ENCODE measurements at regions not wholly inside any gene's neighbourhood (a gene's known extent, or its start where the extent isn't known, plus 50 kb on each side); places are given as distances from the start of the nearest gene placed in this dataset.

DNA sequence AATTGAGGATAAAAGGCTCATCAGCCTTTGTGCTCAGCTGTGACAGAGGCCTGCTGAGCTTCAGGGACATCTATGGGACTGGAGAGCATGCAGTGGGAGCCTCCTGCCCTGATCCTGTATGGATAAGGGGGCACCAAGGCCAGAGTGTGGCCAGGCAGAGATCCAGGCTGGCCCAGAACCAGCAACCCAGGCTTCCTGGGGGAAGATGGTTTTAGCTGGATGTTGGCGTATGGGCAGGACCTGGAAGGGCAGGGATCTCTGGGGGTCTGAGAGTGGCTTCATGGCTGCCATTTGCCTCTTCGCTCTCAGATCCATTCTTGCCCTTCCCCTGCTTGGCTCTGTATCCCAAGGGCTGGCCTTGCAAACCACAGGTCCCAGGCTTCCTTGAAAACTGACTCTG lies 169.9 kb downstream of the MACROH2A1 start:
- TF ChIP-seq EZH2 (IDR thresholded peaks at IDR 0.05; ENCODE audit: borderline replicate concordance, low read depth, low read length, severe bottlenecking) (no peak), POLR2AphosphoS5 (IDR thresholded peaks at IDR 0.05; ENCODE audit: insufficient read depth, low read depth, low read length) (no peak), POLR2A (IDR thresholded peaks at IDR 0.05; ENCODE audit: low read depth, low read length) (no peak)
